ENCODE measurements at regions not wholly inside any gene's neighbourhood (a gene's known extent, or its start where the extent isn't known, plus 50 kb on each side); places are given as distances from the start of the nearest gene placed in this dataset.

DNA sequence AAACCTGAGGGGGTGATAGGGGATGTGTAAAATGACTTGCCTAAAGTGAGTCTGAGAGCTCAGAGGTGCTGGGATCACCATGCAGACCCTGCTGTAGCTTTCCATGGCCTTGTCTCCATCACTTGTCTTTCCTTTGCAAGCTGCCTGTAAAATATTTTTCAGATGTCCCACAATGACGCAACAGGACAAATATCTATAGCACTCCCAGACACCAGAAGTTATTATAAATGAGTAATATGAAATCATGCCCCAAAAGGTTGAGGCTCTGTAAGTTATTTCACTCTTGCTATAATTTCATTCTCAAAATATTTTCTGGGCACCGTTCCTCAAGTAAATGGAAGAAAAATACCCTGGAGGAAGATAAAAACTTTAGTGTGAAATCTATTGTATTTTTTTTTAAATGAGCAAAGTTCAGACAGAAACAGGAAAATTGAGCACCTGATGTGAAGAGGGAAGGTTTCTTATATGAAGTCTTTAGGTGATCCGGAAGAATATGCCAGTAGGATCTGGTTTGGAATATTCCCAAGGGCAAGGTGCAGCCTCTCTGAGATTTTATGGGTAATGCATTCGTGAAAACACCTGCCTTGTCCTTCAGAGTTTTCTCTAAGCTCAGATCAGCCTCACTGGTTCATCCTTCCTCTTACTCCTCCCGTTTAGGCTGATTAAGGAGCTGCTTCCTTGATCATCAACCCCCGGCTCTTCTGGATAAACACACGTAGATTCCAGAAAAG lies 138.3 kb upstream of the DMAC1 start:
- no peak for DNase-seq (ENCODE audit: low read depth)
- TF ChIP-seq, protein P1, sequence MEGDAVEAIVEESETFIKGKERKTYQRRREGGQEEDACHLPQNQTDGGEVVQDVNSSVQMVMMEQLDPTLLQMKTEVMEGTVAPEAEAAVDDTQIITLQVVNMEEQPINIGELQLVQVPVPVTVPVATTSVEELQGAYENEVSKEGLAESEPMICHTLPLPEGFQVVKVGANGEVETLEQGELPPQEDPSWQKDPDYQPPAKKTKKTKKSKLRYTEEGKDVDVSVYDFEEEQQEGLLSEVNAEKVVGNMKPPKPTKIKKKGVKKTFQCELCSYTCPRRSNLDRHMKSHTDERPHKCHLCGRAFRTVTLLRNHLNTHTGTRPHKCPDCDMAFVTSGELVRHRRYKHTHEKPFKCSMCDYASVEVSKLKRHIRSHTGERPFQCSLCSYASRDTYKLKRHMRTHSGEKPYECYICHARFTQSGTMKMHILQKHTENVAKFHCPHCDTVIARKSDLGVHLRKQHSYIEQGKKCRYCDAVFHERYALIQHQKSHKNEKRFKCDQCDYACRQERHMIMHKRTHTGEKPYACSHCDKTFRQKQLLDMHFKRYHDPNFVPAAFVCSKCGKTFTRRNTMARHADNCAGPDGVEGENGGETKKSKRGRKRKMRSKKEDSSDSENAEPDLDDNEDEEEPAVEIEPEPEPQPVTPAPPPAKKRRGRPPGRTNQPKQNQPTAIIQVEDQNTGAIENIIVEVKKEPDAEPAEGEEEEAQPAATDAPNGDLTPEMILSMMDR (IDR thresholded peaks at IDR 0.05; ENCODE audit: insufficient read depth, low read depth, low read length, missing control alignments) = no peak

GRCh38 chr9:7936996-7937395 lies 137.4 kb upstream of the DMAC1 start:
- DNase-seq (ENCODE audit: low read depth) = no peak
- H3K4me3 ChIP-seq (ENCODE audit: low read depth, low read length) = no peak overlapping the region
- TF ChIP-seq, protein P1 (IDR thresholded peaks at IDR 0.05; ENCODE audit: insufficient read depth, low read depth, low read length, missing control alignments) = no peak

More for the DNA sequence above, 138.3 kb upstream of the DMAC1 start:
- no peak overlapping the region for H3K4me3 ChIP-seq (ENCODE audit: low read depth, low read length)

DNA sequence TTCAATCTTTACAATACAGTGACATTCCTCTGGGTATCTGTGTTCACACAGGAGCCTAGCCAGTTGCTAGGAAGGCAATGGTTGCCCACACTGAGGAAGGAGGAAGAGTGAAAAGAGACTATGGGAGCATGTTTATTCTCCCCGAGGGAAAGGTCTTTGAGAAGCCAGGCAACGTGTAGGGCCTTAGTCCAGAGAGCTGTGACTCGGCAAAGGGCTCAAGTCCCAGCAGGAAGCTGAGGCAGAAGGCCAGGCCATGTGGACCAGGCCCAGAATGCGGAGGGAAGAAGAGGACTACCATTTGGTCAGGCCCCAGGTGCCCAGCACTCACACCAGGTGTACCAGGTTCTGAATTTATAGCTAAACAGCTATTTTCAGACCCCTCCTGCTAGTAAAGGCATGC lies 136.6 kb upstream of the DMAC1 start:
- TF ChIP-seq, protein P1 (IDR thresholded peaks at IDR 0.05; ENCODE audit: insufficient read depth, low read depth, low read length, missing control alignments) = no peak
- DNase-seq (ENCODE audit: low read depth) = no peak
- no peak overlapping the region for H3K4me3 ChIP-seq (ENCODE audit: low read depth, low read length)

- TF ChIP-seq, protein P1 (IDR thresholded peaks at IDR 0.05; ENCODE audit: insufficient read depth, low read depth, low read length, missing control alignments) = no peak
- H3K4me3 ChIP-seq (ENCODE audit: low read depth, low read length) = no peak overlapping the region
- peak; percentile 9 for DNase-seq (ENCODE audit: low read depth)
These were observed 136.1 kb upstream of the DMAC1 start for GRCh38 chr9:7935681-7936080.

GRCh38 chr9:7932767-7933166 lies 133.2 kb upstream of the DMAC1 start:
- DNase-seq (ENCODE audit: low read depth) = no peak
- no peak overlapping the region for H3K4me3 ChIP-seq (ENCODE audit: low read depth, low read length)
- TF ChIP-seq, protein P1 (IDR thresholded peaks at IDR 0.05; ENCODE audit: insufficient read depth, low read depth, low read length, missing control alignments) = no peak

GRCh38 chr9:7930613-7931012 lies 131.0 kb upstream of the DMAC1 start:
- no peak for DNase-seq (ENCODE audit: low read depth)
- no peak overlapping the region for H3K4me3 ChIP-seq (ENCODE audit: low read depth, low read length)
- TF ChIP-seq, protein P1 (IDR thresholded peaks at IDR 0.05; ENCODE audit: insufficient read depth, low read depth, low read length, missing control alignments) = no peak
